ENCODE measurements at regions not wholly inside any gene's neighbourhood (a gene's known extent, or its start where the extent isn't known, plus 50 kb on each side); places are given as distances from the start of the nearest gene placed in this dataset.

- CTCF ChIA-PET: no interaction called here
- POLR2A ChIA-PET: interaction anchor here (0.6 kb wide), 1 partner anchor 29 kb away, joined by 5 read pairs; no protein-coding TSS in a partner anchor
Observed at GRCh38 chr1:93740157-93740556, 58.5 kb upstream of the BCAR3 start.

GRCh38 chr1:93739472-93739871 lies 57.8 kb upstream of the BCAR3 start:
- POLR2A ChIA-PET: interaction anchor here (2.0 kb wide), 1 partner anchor 58 kb away, joined by 9 read pairs; the partner anchor contains the start of gene BCAR3
- no peak overlapping the region for H3K4me3 ChIP-seq (ENCODE audit: low read depth, low read length)
- H3K27me3 ChIP-seq (ENCODE audit: control insufficient read depth, insufficient read depth, low read length): no peaks in the 10 kb centered on the region
- CTCF ChIA-PET: no interaction called here
- DNase-seq (ENCODE audit: low read depth, low spot score): no peak
- no peaks in the 10 kb centered on the region for H3K9me3 ChIP-seq (ENCODE audit: control insufficient read depth, insufficient read depth, low read length)
- no peak overlapping the region for H3K27ac ChIP-seq (ENCODE audit: low read depth, low read length)
- TF ChIP-seq CTCF (IDR thresholded peaks at IDR 0.05; ENCODE audit: low read depth, low read length): no peak

More at GRCh38 chr1:93740157-93740556, 58.5 kb upstream of the BCAR3 start:
- TF ChIP-seq CTCF (IDR thresholded peaks at IDR 0.05; ENCODE audit: low read depth, low read length): no peak
- no peak overlapping the region for H3K27ac ChIP-seq (ENCODE audit: low read depth, low read length)
- H3K4me3 ChIP-seq (ENCODE audit: low read depth, low read length): no peak overlapping the region
- no peaks in the 10 kb centered on the region for H3K9me3 ChIP-seq (ENCODE audit: control insufficient read depth, insufficient read depth, low read length)
- no peak for DNase-seq (ENCODE audit: low read depth, low spot score)
- no peaks in the 10 kb centered on the region for H3K27me3 ChIP-seq (ENCODE audit: control insufficient read depth, insufficient read depth, low read length)

GRCh38 chr1:93738926-93739325 lies 57.3 kb upstream of the BCAR3 start:
- H3K4me3 ChIP-seq (ENCODE audit: low read depth, low read length): no peak overlapping the region
- no peak for TF ChIP-seq CTCF (IDR thresholded peaks at IDR 0.05; ENCODE audit: low read depth, low read length)
- no peak for DNase-seq (ENCODE audit: low read depth, low spot score)
- no peaks in the 10 kb centered on the region for H3K9me3 ChIP-seq (ENCODE audit: control insufficient read depth, insufficient read depth, low read length)
- ChIA-PET POLR2A (interaction anchor here (1.1 to 2.0 kb wide), 4 partner anchors 16 to 78 kb away, joined by 5 to 9 read pairs (median 6); partner anchors contain the start of gene BCAR3), CTCF (interaction anchor here (1.0 to 1.3 kb wide), 2 partner anchors 11 to 109 kb away, joined by 3 to 5 read pairs; no protein-coding TSS in a partner anchor)
- H3K27me3 ChIP-seq (ENCODE audit: control insufficient read depth, insufficient read depth, low read length): no peaks in the 10 kb centered on the region
- no peak overlapping the region for H3K27ac ChIP-seq (ENCODE audit: low read depth, low read length)

GRCh38 chr1:93738075-93738622 lies 56.5 kb upstream of the BCAR3 start:
- peak overlapping the region; percentile 55 for H3K27ac ChIP-seq (ENCODE audit: low read depth, low read length)
- H3K4me3 ChIP-seq (ENCODE audit: low read depth, low read length): no peak overlapping the region
- no peaks in the 10 kb centered on the region for H3K9me3 ChIP-seq (ENCODE audit: control insufficient read depth, insufficient read depth, low read length)
- DNase-seq (ENCODE audit: low read depth, low spot score): peak; percentile 72
- 0 out of 2 replicates have a peak, but pooled peaks have one; percentile 9 for TF ChIP-seq CTCF (IDR thresholded peaks at IDR 0.05; ENCODE audit: low read depth, low read length)
- CTCF ChIA-PET: interaction anchor here (1.0 to 1.3 kb wide), 2 partner anchors 12 to 109 kb away, joined by 3 to 5 read pairs; no protein-coding TSS in a partner anchor
- POLR2A ChIA-PET: interaction anchor here (0.5 to 2.0 kb wide), 5 partner anchors 16 to 78 kb away, joined by 3 to 9 read pairs (median 6); partner anchors contain the start of gene BCAR3
- H3K27me3 ChIP-seq (ENCODE audit: control insufficient read depth, insufficient read depth, low read length): no peaks in the 10 kb centered on the region

- Histone ChIP-seq H3K9me3 (ENCODE audit: control insufficient read depth, insufficient read depth, low read length) (no peaks in the 10 kb centered on the region), H3K27me3 (ENCODE audit: control insufficient read depth, insufficient read depth, low read length) (no peaks in the 10 kb centered on the region), H3K4me3 (ENCODE audit: low read depth, low read length) (no peak overlapping the region), H3K27ac (ENCODE audit: low read depth, low read length) (no peak overlapping the region)
- peak; percentile 66 for TF ChIP-seq CTCF (IDR thresholded peaks at IDR 0.05; ENCODE audit: low read depth, low read length)
- ChIA-PET POLR2A (interaction anchor here (1.0 to 1.1 kb wide), 2 partner anchors 19 to 43 kb away, joined by 3 to 6 read pairs; no protein-coding TSS in a partner anchor), CTCF (interaction anchor here (0.7 to 3.2 kb wide), 29 partner anchors 8 to 119 kb away, joined by 3 to 26 read pairs (median 5); no protein-coding TSS in a partner anchor)
- DNase-seq (ENCODE audit: low read depth, low spot score): peak; percentile 67
Observed at GRCh38 chr1:93735722-93736121, 54.1 kb upstream of the BCAR3 start.

All from AG04450 (cell line).